HAP-1 (cell line): ENCODE measurements at regions not wholly inside any gene's neighbourhood (a gene's known extent, or its start where the extent isn't known, plus 50 kb on each side); places are given as distances from the start of the nearest gene placed in this dataset.

Source experiments
- DNase-seq, 2 experiments: peaks; one replicate each; pipeline ENCODE4 v3.0.0-alpha.2; 2016 to 2020; ENCODE audit warnings: low spot score in 2 of 2
- H3K27me3 ChIP-seq: fragments of 250-450 bp; sonication (Bioruptor Pico); 2 replicates; pipeline ENCODE4 v1.5.1; 2020; ENCODE audit warnings: low read depth, mild to moderate bottlenecking, moderate library complexity
- H3K36me3 ChIP-seq: fragments of 250-450 bp; sonication (Bioruptor Pico); replicated peaks from 2 replicates; pipeline ENCODE4 v1.5.1; 2020; ENCODE audit warnings: mild to moderate bottlenecking
- H3K4me1 ChIP-seq: fragments of 250-450 bp; sonication (Bioruptor Pico); 2 replicates; pipeline ENCODE4 v1.5.1; 2020; ENCODE audit warnings: mild to moderate bottlenecking
- H3K4me3 ChIP-seq: fragments of 250-450 bp; sonication (Bioruptor Pico); 2 replicates; pipeline ENCODE4 v1.5.1; 2020; ENCODE audit warnings: mild to moderate bottlenecking, moderate library complexity
- H3K9me3 ChIP-seq: fragments of 250-450 bp; sonication (Bioruptor Pico); 2 replicates; pipeline ENCODE4 v1.5.1; 2020; ENCODE audit warnings: mild to moderate bottlenecking, moderate library complexity
- in situ Hi-C: fragments of 300-500 bp; cut with MboI; formaldehyde crosslinking; loops from 3 replicates; pipeline ENCODE4 v1.14.3; 2020; ENCODE audit warnings: low sequenced_read_pairs, inconsistent platforms, mixed read lengths

- no peak for DNase-seq
- H3K27me3 ChIP-seq, result no peaks in the 10 kb centered on the region
- no peak overlapping the region for H3K4me3 ChIP-seq
- in situ Hi-C loops, result no loop called here
- H3K9me3 ChIP-seq, result no peaks in the 10 kb centered on the region; the same call in 1 of the 2 replicates
- no peaks in the 10 kb centered on the region for H3K36me3 ChIP-seq
- no peaks in the 10 kb centered on the region for H3K4me1 ChIP-seq
These were observed 103.8 kb upstream of the RESF1 start for GRCh38 chr12:31855427-31855826.

- Histone ChIP-seq H3K4me1 (no peaks in the 10 kb centered on the region), H3K9me3 (peaks cover 2% of the 10 kb centered on the region; the same call in 1 of the 2 replicates), H3K4me3 (no peak overlapping the region), H3K36me3 (no peaks in the 10 kb centered on the region), H3K27me3 (no peaks in the 10 kb centered on the region)
- in situ Hi-C loops, result no loop called here
- DNase-seq, result no peak
These were observed 105.2 kb upstream of the RESF1 start for GRCh38 chr12:31853977-31854376.

GRCh38 chr12:31853520-31853919 is 105.7 kb upstream of the RESF1 start:
- Histone ChIP-seq H3K4me1 (no peaks in the 10 kb centered on the region), H3K36me3 (no peaks in the 10 kb centered on the region), H3K4me3 (no peak overlapping the region), H3K9me3 (peaks cover 6% of the 10 kb centered on the region), H3K27me3 (no peaks in the 10 kb centered on the region)
- no peak for DNase-seq
- in situ Hi-C loops, result no loop called here

DNA sequence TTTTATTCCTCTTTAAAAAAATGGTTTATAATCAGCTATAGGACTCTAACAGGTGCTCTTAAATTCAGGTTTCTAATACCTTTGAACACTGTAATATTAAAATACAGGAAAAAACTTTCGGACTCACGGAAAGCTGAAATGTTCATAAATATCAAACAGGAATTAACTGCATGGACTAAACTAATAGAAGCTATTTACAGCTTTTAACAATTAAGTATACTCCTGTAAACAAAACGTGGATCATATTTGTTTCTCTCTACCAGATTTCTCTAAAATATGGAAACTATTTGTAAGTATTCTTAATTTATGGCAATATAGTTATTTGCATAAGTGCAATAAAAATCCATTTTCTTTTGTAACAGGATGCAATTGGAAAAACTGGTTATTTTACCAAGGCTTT is 108.9 kb upstream of the RESF1 start:
- Histone ChIP-seq H3K27me3 (no peaks in the 10 kb centered on the region), H3K4me1 (no peaks in the 10 kb centered on the region), H3K36me3 (no peaks in the 10 kb centered on the region), H3K4me3 (no peak overlapping the region), H3K9me3 (peaks cover 6% of the 10 kb centered on the region)
- in situ Hi-C loops, result no loop called here
- no peak for DNase-seq

- in situ Hi-C loops, result no loop called here
- H3K9me3 ChIP-seq, result peaks cover 6% of the 10 kb centered on the region
- no peaks in the 10 kb centered on the region for H3K36me3 ChIP-seq
- no peak overlapping the region for H3K4me3 ChIP-seq
- H3K4me1 ChIP-seq, result no peaks in the 10 kb centered on the region
- no peaks in the 10 kb centered on the region for H3K27me3 ChIP-seq
- DNase-seq, result no peak
These were observed 110.0 kb upstream of the RESF1 start for GRCh38 chr12:31849090-31849687.

- in situ Hi-C loops, result no loop called here
- Histone ChIP-seq H3K36me3 (no peaks in the 10 kb centered on the region), H3K4me1 (no peaks in the 10 kb centered on the region), H3K27me3 (no peaks in the 10 kb centered on the region), H3K9me3 (peaks cover 6% of the 10 kb centered on the region), H3K4me3 (no peak overlapping the region)
- DNase-seq, result no peak
These were observed 112.8 kb upstream of the RESF1 start for GRCh38 chr12:31846405-31846804.

DNA sequence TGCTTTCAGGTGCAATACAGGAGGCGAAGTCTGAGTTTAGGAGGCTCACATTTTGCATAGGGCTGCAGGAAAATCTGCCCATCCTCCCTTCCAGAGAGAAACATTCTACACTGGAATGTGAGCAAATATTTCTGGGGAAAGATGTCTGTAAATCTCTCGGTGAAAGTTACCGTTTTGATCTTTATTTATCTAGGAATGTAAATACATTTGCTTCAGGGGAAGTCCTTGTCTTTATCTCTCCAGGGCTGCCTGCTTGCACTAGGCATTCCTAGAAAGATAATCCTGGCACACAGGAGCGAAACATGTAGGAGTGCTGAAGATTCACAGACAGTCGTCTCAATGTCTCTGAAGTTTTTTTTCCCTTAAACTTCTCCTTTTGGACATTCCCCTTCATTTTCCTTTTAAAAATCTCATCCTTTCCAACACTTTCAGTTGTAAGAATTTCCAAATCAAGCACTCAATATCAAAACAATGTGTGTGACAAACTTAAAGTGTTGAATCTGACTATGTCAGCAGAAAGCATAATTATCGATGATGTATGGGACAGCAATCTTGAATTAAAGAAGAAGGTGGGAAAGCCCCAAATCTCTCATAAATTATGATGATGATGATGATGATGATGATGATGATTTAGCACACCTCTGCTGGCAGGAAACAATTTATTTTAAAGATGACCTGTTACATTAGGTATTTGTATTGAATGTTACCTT is 113.4 kb upstream of the RESF1 start:
- DNase-seq, result no peak
- Histone ChIP-seq H3K27me3 (no peaks in the 10 kb centered on the region), H3K4me1 (no peaks in the 10 kb centered on the region), H3K4me3 (no peak overlapping the region), H3K9me3 (peaks cover 6% of the 10 kb centered on the region), H3K36me3 (no peaks in the 10 kb centered on the region)
- in situ Hi-C loops, result no loop called here

GRCh38 chr12:31843398-31844095 is 114.7 kb upstream of the AMN1 start:
- Histone ChIP-seq H3K9me3 (peaks cover under 1% of the 10 kb centered on the region; the same call in 1 of the 2 replicates), H3K4me1 (no peaks in the 10 kb centered on the region), H3K4me3 (no peak overlapping the region), H3K27me3 (no peaks in the 10 kb centered on the region), H3K36me3 (no peaks in the 10 kb centered on the region)
- in situ Hi-C loops, result no loop called here
- no peak for DNase-seq

- in situ Hi-C loops, result no loop called here
- no peaks in the 10 kb centered on the region for H3K9me3 ChIP-seq
- no peaks in the 10 kb centered on the region for H3K4me1 ChIP-seq
- no peaks in the 10 kb centered on the region for H3K36me3 ChIP-seq
- no peak overlapping the region for H3K4me3 ChIP-seq
- no peak for DNase-seq
- no peaks in the 10 kb centered on the region for H3K27me3 ChIP-seq
These were observed 109.1 kb upstream of the AMN1 start for GRCh38 chr12:31837913-31838312.

GRCh38 chr12:31835276-31835882 is 106.6 kb upstream of the AMN1 start:
- H3K36me3 ChIP-seq, result no peaks in the 10 kb centered on the region
- no peak for DNase-seq
- no peaks in the 10 kb centered on the region for H3K9me3 ChIP-seq
- in situ Hi-C loops, result no loop called here
- no peaks in the 10 kb centered on the region for H3K4me1 ChIP-seq
- H3K4me3 ChIP-seq, result no peak overlapping the region
- H3K27me3 ChIP-seq, result no peaks in the 10 kb centered on the region

DNA sequence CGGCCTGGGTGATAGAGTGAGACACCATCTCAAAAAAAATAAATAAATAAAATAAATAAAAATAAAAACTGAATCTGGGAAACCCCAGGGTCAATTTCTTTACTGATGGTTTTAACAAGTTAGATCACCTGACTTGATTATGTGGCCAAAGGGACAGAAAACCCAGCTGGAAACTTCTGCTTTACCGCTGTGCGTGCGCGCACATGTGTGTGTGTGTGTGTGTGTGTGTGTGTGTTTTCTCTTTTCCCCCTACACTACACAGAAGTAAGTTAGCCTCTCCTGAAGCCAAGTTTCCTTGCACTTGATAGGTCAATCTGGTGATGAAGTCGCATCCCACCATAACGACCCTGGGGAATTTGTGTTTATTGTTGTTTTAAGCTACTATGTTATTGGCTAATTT is 105.3 kb upstream of the AMN1 start:
- no peaks in the 10 kb centered on the region for H3K9me3 ChIP-seq
- in situ Hi-C loops, result no loop called here

DNA sequence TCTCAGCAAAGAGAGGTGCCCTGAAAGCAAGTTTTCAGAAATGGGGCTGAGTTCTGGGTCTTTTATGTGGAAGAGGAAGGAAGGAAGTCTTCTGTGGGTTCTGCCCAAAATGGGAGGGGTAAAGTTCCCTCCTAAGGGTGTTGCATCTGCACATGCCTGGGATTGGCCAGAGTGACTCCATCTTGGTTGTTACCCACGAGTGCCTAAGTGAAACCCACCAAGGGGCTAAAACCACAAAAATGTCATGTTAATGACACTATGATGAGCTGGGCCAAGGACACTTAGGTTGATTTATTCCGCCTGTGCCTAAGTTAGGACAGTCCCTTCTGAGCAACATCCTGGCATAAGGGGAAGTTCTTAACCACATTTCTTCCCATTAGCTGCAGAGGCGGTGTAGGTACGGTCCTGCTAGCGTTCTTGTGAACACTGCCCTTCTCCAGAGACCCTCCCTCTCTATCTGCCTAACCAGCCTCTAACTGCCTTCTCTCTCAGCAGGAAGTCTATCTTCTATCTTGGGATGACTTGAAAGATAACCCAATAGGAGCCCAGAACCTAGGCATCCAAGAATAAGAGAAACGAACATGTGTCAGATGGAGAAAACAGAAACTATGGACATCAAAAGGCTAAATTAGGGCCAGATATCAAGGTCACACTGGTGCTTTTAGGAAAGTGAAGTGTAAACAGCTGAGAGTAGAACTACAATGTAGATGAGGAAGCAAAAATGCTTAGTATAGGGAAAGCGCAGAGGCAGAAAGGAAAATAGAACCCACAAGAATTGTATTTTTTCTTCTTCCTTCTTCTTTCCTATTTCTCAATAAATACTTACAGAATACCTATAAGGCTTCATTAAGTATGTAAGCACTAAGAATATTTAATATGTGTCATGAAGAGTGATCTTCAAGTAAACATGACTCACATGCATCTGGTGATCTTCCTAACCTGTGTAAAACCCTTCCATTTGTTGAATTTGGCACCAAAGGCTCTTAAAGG is 104.2 kb upstream of the AMN1 start:
- no peaks in the 10 kb centered on the region for H3K4me1 ChIP-seq
- no peaks in the 10 kb centered on the region for H3K9me3 ChIP-seq
- in situ Hi-C loops, result no loop called here
- H3K4me3 ChIP-seq, result no peak overlapping the region
- DNase-seq, result no peak
- H3K27me3 ChIP-seq, result no peaks in the 10 kb centered on the region
- no peaks in the 10 kb centered on the region for H3K36me3 ChIP-seq

More for the DNA sequence above, 105.3 kb upstream of the AMN1 start:
- Histone ChIP-seq H3K4me1 (no peaks in the 10 kb centered on the region), H3K36me3 (no peaks in the 10 kb centered on the region), H3K4me3 (no peak overlapping the region), H3K27me3 (no peaks in the 10 kb centered on the region)
- no peak for DNase-seq

- Histone ChIP-seq H3K9me3 (no peaks in the 10 kb centered on the region), H3K36me3 (no peaks in the 10 kb centered on the region), H3K27me3 (no peaks in the 10 kb centered on the region), H3K4me3 (no peak overlapping the region), H3K4me1 (no peaks in the 10 kb centered on the region)
- in situ Hi-C loops, result no loop called here
- no peak for DNase-seq
These were observed 99.2 kb upstream of the AMN1 start for GRCh38 chr12:31828071-31828470.
